ENCODE measurements at regions not wholly inside any gene's neighbourhood (a gene's known extent, or its start where the extent isn't known, plus 50 kb on each side); places are given as distances from the start of the nearest gene placed in this dataset.

DNA sequence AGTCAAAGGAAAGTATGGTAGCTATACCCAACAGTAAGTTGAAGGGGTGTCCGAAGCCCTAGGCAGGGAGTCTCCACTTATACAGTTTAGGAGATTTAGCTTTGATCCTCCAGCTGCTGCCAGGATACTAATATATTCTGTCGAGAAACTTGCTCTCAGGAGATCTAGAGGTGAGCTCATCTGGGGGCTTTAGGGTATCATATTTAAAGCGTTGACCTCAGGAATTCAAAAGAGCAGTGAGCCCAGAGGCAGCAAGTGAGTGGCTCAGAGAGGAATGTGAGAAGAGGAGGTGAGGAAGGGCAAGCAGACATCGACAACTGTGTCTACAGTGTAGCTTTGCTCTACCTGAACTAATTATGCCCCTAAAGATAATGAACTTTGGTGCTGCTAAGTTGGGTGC is 245.1 kb upstream of the LRTM1 start:
- no peak overlapping the region for H3K4me3 Mint-ChIP-seq
- H3K27ac Mint-ChIP-seq = no peak overlapping the region
- peaks cover 6% of the 10 kb centered on the region for H3K9me3 Mint-ChIP-seq
- no peaks in the 10 kb centered on the region for H3K4me1 Mint-ChIP-seq
- no peaks in the 10 kb centered on the region for H3K27me3 Mint-ChIP-seq
- no peaks in the 10 kb centered on the region for H3K36me3 Mint-ChIP-seq
- ATAC-seq = no peak

DNA sequence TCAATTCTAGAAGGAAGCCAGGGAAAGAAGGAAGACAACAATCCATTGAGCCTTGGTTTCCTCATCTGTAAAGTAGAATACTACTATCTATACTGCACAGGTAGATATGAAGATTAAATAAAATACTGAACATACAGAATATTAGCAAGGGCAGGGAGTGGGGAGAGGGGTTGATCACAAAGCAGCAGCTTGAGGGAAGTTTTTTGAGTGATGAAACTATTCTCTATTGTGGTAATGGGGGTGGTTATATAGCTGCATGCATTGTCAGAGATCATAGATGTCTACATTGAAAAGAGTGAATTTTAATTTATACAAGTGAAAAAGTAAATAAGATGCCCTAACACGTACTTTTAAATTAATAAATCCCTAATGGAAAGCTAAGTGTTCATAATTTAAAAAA is 242.6 kb upstream of the LRTM1 start:
- no peaks in the 10 kb centered on the region for H3K27me3 Mint-ChIP-seq
- H3K36me3 Mint-ChIP-seq = no peaks in the 10 kb centered on the region
- H3K4me1 Mint-ChIP-seq = no peaks in the 10 kb centered on the region
- no peak for ATAC-seq
- no peak overlapping the region for H3K27ac Mint-ChIP-seq
- peaks cover 6% of the 10 kb centered on the region for H3K9me3 Mint-ChIP-seq
- H3K4me3 Mint-ChIP-seq = no peak overlapping the region

DNA sequence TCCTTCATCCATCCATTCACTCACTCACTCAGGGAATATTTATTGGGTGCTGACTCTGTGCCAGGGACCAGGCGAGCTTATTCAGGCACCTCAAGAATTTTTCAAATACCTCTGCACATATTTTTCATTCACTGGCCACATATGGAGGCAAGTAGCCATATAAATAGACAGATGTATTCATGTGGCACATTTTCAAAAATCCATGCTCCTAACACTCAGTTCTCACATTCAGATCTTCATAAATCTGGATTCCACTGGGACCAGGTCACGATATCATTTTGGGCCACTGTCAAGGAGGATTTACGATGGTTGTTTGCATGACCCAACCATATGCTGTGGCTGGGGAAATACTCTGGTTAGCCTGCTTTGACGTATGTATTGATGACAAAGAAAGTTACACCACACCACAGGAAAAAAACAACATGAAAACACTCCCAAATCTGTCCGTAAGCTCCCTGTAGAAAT is 241.8 kb upstream of the LRTM1 start:
- ATAC-seq = no peak
- H3K4me1 Mint-ChIP-seq = no peaks in the 10 kb centered on the region
- H3K27ac Mint-ChIP-seq = no peak overlapping the region
- H3K9me3 Mint-ChIP-seq = peaks cover 6% of the 10 kb centered on the region
- H3K4me3 Mint-ChIP-seq = no peak overlapping the region
- no peaks in the 10 kb centered on the region for H3K27me3 Mint-ChIP-seq
- no peaks in the 10 kb centered on the region for H3K36me3 Mint-ChIP-seq

DNA sequence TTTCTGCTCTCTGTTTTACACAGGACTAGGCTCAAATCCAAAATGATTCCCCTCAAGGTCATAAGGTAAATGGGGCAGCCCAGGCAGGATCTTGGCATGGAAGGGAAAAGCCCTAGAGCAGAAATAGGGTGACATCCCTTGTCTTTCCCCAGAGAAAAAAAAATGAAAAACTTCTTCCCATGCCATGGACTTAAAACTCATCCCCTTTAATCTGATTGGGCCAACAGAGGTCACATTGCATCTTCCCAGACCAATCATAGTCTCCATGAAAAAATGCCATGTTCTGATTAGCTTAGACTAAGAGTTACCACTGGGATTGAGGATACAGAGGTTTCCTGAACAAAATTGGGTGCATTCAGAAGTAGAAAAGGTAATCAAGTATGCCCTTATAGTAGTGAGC is 241.3 kb upstream of the LRTM1 start:
- Mint-ChIP-seq H3K4me3 (no peak overlapping the region), H3K9me3 (peaks cover 6% of the 10 kb centered on the region), H3K4me1 (no peaks in the 10 kb centered on the region), H3K27me3 (no peaks in the 10 kb centered on the region), H3K36me3 (no peaks in the 10 kb centered on the region), H3K27ac (no peak overlapping the region)
- ATAC-seq = no peak

DNA sequence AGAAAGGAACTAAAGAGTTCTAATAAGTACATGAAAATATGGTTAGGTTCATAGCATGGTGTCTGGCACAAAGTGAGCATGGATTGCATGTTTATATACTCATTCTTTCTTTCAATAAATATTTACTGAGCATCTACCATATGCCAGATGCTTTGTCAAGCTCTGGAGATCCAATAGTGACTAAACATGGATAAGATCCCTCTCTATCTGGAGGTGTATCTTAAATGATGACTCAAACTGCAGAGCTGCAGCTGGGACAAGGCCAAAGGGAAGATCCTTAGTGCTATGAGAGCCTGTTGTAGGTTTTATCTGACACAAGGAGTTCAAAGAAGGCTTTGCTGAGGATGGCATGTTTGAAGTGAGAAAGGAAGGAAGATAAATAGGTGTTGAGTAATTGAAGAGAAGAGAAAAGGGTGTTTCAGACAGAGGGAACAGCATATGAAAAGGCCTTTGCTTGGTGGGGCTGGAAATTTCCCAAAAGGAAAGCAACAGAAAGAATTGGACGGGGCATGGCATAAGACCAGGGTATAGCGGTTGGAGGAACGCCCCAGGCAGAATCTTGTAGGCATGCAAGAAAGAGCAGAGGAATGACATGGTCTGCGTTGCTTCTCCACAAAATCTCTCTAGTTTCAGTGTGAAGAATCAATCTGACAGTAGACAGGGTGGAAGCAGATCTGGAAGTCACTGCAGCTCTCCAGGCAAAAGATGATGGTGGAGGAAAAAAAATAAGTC is 239.9 kb upstream of the LRTM1 start:
- peaks cover 10% of the 10 kb centered on the region for H3K9me3 Mint-ChIP-seq
- H3K27ac Mint-ChIP-seq = no peak overlapping the region
- H3K4me1 Mint-ChIP-seq = no peaks in the 10 kb centered on the region
- H3K27me3 Mint-ChIP-seq = no peaks in the 10 kb centered on the region
- no peak for ATAC-seq
- H3K4me3 Mint-ChIP-seq = no peak overlapping the region
- H3K36me3 Mint-ChIP-seq = no peaks in the 10 kb centered on the region

DNA sequence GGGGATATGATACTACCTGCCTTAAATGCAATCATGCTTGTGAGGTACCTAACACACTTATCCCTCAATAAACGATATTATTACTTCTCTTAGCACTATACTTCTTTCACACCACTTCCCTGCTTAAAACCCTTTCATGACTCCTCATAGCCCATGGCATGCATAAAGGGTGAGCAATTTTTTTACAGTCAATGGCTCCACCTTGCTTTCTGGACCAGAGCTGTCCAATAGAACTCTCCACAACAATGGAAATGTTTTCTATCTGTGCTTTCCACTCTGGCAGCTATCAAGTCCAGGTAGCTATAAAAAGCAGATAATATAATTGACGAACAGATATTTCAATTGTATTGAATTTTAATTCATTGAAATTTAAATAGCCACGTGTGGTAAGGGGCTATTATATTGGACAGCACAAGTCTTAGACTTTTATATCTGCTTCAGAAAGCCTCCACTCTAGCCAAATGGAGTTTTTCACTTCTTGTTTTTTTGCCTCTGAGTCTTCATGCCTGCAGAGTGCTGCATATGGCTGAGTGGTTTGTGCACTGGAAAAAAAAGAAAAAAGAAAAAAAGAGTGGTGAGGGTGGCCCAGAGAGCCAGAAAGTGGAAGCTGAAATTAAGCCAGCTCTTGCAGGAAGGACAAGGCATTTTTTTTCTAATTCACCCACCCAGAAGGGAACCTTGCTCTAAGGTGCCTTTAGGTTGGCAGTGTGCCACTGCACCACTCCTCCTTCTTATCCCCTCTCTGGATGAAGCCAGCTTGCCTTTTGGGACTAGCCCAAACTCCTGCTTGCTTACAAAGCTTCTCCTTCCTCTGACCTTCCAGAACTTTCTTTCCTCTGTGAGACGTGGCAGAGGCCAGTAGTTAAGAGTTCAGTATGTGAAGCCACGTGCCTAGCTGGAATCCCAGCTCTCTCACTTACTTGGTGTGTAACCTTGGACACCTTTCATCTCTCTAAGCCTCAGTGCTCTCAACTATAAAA is 239.0 kb upstream of the LRTM1 start:
- Mint-ChIP-seq H3K27me3 (no peaks in the 10 kb centered on the region), H3K4me3 (no peak overlapping the region), H3K36me3 (no peaks in the 10 kb centered on the region), H3K9me3 (peaks cover 11% of the 10 kb centered on the region), H3K27ac (no peak overlapping the region), H3K4me1 (no peaks in the 10 kb centered on the region)
- no peak for ATAC-seq

DNA sequence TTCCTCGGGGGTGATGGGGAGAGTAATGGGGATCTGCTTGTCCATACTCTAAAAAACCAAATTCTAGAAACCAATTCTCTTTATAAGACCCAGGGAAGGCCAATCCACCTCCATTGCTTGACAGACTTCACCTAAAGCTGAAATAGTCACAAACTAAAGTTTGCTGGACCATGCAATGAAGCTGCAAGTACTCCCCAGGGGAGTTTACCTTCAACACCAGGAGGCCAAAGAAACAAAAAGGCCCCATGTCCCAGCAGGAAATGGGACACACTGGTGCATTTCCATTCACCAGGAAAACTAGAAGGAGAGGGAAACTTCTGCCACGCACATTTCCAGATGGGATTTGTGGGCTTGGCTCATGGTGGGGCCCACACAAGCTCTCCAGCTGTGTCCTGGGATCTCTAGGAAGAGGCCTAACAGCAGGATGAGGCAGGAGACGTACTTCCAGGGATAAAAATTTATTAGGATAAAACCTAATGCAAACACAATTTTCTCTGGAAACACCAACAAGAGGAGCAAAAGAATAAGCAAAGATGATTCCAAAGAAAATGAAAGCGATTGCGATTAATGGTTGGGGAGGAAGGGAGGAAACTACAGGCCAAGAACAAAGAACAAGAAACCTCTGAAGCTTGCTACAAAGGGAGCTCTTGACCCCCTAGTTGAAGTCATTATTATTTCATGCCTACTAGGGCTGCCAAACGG is 238.0 kb upstream of the LRTM1 start:
- no peaks in the 10 kb centered on the region for H3K4me1 Mint-ChIP-seq
- ATAC-seq = no peak
- H3K27ac Mint-ChIP-seq = no peak overlapping the region
- H3K9me3 Mint-ChIP-seq = peaks cover 7% of the 10 kb centered on the region
- H3K27me3 Mint-ChIP-seq = no peaks in the 10 kb centered on the region
- no peak overlapping the region for H3K4me3 Mint-ChIP-seq
- H3K36me3 Mint-ChIP-seq = no peaks in the 10 kb centered on the region

DNA sequence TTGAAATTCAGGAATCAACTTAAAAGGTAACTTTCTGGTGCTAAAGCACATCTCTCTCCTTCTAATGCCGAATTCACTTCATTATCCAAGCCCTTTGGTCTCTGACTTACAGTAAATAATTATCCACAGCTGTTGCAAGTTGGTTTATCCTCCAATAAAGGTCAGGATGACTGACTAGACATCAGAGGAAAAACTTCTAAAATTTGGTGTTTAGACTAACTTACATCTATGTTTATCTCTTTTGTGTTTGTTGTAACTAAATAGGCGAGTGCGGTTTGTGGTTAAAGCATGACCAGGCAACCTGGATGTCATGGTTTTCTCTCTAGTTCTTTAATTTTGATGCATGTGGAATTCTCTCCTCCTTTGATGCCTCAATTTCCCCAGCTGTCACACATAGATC is 237.4 kb upstream of the LRTM1 start:
- no peak for ATAC-seq
- H3K36me3 Mint-ChIP-seq = no peaks in the 10 kb centered on the region
- H3K27me3 Mint-ChIP-seq = no peaks in the 10 kb centered on the region
- H3K9me3 Mint-ChIP-seq = peaks cover 6% of the 10 kb centered on the region
- H3K4me3 Mint-ChIP-seq = no peak overlapping the region
- H3K27ac Mint-ChIP-seq = no peak overlapping the region
- H3K4me1 Mint-ChIP-seq = no peaks in the 10 kb centered on the region

DNA sequence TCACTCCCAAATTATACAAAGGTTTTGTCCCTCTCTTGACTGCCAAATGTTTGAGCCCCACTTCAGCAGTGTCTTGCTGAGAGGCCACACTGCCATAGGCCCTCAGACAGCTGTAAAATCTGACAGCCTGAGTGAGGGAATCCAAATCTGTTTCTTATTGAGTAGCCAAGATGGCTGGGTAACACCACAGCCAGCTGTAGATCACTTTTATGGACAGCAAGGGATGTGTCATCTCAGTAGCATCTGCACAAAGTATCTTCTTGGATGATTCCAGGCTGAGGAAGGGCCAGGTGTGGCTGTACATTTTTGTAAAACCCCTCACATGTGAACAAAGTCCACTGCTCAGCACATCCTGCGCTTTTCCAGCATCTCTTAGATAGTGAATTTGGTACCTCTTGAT is 237.0 kb upstream of the LRTM1 start:
- Mint-ChIP-seq H3K27ac (no peak overlapping the region), H3K4me1 (no peaks in the 10 kb centered on the region), H3K36me3 (no peaks in the 10 kb centered on the region), H3K27me3 (no peaks in the 10 kb centered on the region), H3K4me3 (no peak overlapping the region), H3K9me3 (peaks cover 6% of the 10 kb centered on the region)
- ATAC-seq = no peak

DNA sequence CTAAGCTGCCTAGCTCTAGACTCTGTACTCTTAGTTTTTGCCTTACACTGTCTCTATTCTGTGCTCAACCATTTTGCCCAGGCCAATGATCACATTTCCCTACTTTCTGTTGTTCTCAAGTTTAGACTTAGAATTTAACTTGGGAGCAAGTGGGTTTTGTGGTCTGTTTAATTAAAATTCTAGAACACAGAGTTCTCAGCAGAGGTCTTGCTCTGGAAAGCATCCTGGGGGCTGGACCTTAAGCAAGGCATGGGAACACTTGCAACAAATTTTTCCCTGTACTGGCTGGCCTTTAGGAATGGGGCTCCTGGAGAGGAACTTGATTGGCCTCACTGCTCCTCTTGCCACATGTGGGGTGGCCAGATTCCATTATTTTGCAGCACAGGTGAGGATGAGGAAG is 236.3 kb upstream of the LRTM1 start:
- Mint-ChIP-seq H3K4me3 (no peak overlapping the region), H3K27ac (no peak overlapping the region), H3K4me1 (no peaks in the 10 kb centered on the region), H3K27me3 (no peaks in the 10 kb centered on the region), H3K36me3 (no peaks in the 10 kb centered on the region), H3K9me3 (peaks cover 9% of the 10 kb centered on the region)
- no peak for ATAC-seq

DNA sequence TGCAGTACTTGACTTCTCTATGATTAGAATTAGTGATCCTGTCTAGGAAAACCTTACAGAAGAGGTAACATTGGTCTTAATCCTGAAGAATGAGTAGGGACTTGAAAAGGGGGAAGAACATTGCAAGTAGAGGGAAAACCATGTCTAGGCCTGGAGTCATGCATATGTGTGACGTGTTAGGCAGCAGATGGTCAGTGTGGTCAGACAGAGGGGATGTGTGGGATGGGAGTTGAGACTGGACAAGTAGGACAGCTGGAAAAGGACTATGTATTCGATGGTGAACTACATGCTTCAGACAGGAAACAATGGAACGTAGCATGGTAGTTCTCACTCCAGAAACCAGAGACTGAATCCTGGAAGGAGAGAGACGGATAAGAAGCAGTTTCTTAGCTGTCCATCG is 235.6 kb upstream of the LRTM1 start:
- no peak for ATAC-seq
- Mint-ChIP-seq H3K27ac (no peak overlapping the region), H3K4me3 (no peak overlapping the region), H3K4me1 (no peaks in the 10 kb centered on the region), H3K36me3 (no peaks in the 10 kb centered on the region), H3K27me3 (no peaks in the 10 kb centered on the region), H3K9me3 (peaks cover 12% of the 10 kb centered on the region)

DNA sequence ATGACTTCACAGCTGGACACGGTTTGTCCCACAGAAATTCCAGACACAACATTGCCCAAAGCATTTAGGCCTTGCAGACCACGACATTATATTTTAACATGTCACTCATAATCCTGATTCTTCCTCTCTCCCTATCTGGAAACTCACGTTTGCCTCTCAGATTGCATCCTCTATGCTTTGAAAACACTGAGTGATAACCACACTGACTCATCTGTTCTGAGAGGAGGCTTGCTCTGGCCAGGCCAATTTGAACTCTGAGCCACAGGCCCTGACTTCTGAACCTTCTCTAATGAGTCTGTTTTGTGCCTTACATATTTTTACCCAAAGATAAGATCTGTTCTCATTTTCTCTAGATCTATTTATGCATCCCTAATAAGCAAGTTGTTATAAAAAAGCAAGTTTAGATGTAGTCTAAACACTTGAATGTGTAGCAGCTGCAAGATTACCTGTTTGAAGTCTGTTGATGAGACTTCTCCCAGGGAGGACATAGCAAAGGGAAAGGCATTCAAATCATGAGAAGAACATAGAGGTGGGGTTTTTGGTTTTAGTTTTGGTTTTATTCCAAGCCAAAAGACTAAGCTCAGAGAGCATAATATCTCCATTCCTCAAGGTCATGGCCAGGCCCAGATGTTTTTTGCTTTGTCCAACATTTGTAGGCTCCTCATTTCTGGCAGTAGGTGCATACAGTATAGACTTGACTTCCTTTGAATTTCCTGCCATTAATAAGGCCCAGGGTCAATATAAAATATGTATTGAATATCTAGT is 234.4 kb upstream of the LRTM1 start:
- no peaks in the 10 kb centered on the region for H3K27me3 Mint-ChIP-seq
- no peak overlapping the region for H3K27ac Mint-ChIP-seq
- no peak overlapping the region for H3K4me3 Mint-ChIP-seq
- H3K36me3 Mint-ChIP-seq = no peaks in the 10 kb centered on the region
- no peaks in the 10 kb centered on the region for H3K4me1 Mint-ChIP-seq
- no peak for ATAC-seq
- peaks cover 12% of the 10 kb centered on the region for H3K9me3 Mint-ChIP-seq

DNA sequence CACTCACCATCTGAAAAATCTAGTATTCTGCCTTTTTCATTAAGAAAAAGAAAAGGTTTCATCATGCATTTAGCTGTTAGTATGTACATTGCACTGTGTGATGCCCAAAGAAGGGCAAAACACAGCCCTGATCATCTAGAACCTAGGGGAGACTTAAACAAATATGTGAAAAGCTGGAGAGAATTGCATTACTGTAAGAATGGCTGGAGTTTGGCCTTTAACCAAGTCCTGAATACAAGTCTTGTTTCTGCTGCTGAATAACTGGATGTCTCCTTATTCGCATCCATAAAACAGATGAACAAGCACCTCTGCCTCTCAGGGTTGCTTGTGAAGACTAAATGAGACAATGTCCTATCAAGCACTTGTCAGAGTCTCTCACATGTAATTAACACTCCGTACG is 233.4 kb upstream of the LRTM1 start:
- no peak overlapping the region for H3K4me3 Mint-ChIP-seq
- no peaks in the 10 kb centered on the region for H3K27me3 Mint-ChIP-seq
- peaks cover 12% of the 10 kb centered on the region for H3K9me3 Mint-ChIP-seq
- H3K4me1 Mint-ChIP-seq = no peaks in the 10 kb centered on the region
- no peaks in the 10 kb centered on the region for H3K36me3 Mint-ChIP-seq
- no peak for ATAC-seq
- no peak overlapping the region for H3K27ac Mint-ChIP-seq

DNA sequence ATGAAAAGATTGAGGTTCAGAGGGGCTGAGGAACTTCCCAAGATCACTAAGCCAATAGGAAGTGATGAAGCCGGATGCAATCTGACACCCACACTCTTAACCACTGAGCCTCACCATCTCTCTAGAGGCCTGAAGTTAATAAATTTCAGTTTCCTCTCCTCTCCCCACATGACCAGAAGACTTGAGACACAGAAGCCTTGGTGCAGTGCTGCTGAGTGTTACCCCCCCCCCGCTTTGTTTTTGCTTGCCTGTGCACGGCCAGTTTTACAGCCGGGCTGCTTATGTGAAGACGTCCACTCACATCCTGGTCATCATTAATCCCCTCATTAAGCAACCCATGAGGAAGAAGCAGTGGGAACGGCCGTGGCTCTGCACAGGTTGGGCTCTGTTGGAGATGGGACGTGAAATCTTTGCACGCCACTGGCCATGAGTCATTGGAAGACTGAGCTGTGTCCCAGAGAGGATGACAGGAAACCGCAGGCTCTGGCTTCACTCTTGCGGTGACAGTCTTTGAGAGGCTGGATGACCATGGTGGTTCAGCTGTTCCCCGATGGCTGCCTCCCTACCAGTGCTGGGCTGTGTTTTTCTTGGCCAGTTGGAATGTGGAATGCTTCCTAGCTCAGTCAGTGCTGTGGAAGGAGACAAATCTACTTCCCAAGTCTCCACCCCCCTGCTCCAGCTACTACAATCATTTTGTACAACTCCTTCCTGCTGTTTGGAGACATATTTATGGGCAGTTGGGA is 232.6 kb upstream of the LRTM1 start:
- ATAC-seq = peak; percentile 31
- Mint-ChIP-seq H3K4me1 (no peaks in the 10 kb centered on the region), H3K4me3 (no peak overlapping the region), H3K27me3 (no peaks in the 10 kb centered on the region), H3K27ac (no peak overlapping the region), H3K36me3 (no peaks in the 10 kb centered on the region), H3K9me3 (peaks cover 12% of the 10 kb centered on the region)
